ENCODE measurements at regions not wholly inside any gene's neighbourhood (a gene's known extent, or its start where the extent isn't known, plus 50 kb on each side); places are given as distances from the start of the nearest gene placed in this dataset.
"Not testable (repeated sequence)": the region's sequence is repeated elsewhere in the genome, so short reads cannot be mapped to it uniquely, and the experiment has no call there.

DNA sequence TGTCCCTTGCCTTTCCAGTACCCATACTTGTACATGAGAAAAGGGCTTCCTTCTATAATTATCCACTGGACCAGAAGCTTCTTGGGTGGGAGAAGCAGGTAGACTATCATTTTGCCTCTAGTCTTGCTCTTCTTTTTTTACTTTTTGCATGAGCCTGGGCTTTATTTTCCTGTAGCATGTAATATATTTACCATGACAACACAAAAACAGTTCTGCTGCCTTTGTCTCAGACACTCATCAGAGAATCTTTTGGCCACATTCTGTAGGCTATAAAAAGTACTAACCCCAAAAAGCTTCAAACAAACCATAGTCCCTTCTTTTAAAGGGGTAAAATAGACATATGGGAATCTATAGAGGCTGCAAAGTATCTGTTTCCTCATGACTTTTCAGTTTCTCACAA lies 339.2 kb upstream of the PIK3R1 start:
- no peak overlapping the region for H3K4me3 ChIP-seq
- no peak overlapping the region for H3K27ac ChIP-seq
- no peaks in the 10 kb centered on the region for H3K27me3 ChIP-seq
- peaks cover 0 to 26% (median 19%) of the 10 kb centered on the region in 4 donors for H3K4me1 ChIP-seq
- DNase-seq, result no peak
- no peaks in the 10 kb centered on the region for H3K36me3 ChIP-seq
- no peaks in the 10 kb centered on the region for H3K9me3 ChIP-seq
- intact Hi-C loops (cut with DNase I; ENCODE audit: low total_unique reads), result no loop called here
- TF ChIP-seq, protein P1, sequence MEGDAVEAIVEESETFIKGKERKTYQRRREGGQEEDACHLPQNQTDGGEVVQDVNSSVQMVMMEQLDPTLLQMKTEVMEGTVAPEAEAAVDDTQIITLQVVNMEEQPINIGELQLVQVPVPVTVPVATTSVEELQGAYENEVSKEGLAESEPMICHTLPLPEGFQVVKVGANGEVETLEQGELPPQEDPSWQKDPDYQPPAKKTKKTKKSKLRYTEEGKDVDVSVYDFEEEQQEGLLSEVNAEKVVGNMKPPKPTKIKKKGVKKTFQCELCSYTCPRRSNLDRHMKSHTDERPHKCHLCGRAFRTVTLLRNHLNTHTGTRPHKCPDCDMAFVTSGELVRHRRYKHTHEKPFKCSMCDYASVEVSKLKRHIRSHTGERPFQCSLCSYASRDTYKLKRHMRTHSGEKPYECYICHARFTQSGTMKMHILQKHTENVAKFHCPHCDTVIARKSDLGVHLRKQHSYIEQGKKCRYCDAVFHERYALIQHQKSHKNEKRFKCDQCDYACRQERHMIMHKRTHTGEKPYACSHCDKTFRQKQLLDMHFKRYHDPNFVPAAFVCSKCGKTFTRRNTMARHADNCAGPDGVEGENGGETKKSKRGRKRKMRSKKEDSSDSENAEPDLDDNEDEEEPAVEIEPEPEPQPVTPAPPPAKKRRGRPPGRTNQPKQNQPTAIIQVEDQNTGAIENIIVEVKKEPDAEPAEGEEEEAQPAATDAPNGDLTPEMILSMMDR (IDR thresholded peaks at IDR 0.05), result no peak

DNA sequence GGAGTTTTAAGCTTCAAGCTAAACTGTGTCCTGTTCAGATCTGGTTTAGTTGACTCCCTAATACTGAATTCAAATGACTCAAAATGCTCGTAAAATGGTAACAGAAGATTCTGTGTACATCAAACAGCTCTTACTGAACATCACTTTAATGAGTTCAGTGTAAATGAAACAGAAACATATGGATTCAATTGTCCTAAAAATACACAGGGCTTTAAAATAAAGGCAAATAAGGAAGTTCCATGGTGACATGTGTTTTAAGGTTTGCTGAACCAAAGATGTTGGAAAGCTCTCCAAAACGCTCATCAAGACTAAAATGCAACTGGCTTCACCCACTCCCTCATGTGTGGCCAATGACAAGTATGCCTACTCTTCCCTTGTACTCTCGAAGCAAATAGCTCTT lies 340.0 kb upstream of the PIK3R1 start:
- TF ChIP-seq, protein P1 (IDR thresholded peaks at IDR 0.05), result no peak
- Histone ChIP-seq H3K9me3 (no peaks in the 10 kb centered on the region), H3K27ac (no peak overlapping the region), H3K27me3 (no peaks in the 10 kb centered on the region), H3K36me3 (no peaks in the 10 kb centered on the region), H3K4me1 (peaks cover 0 to 21% (median 17%) of the 10 kb centered on the region in 4 donors), H3K4me3 (no peak overlapping the region)
- intact Hi-C loops (cut with DNase I; ENCODE audit: low total_unique reads), result no loop called here
- DNase-seq, result no peak

DNA sequence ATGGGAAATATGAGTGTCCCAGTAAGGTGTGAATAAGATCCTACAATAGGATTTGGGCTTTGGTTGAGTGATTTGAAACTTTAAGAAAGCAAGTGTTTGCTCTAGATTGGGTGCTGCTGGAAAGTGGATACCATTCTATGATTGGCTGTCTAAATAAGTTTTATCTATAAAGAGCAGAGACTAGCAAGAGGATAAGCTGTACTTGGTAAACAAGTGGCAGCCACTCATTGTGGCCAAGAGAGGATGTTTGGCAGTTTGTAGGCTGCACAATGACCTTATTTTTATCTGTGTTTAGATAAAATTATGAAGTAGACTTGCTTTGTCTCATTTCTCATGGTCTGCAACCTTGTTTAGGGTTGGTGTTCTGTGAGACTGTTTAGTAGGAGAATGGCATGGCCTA lies 341.6 kb upstream of the PIK3R1 start:
- DNase-seq, result no peak
- H3K27me3 ChIP-seq, result no peaks in the 10 kb centered on the region
- H3K36me3 ChIP-seq, result no peaks in the 10 kb centered on the region
- H3K4me3 ChIP-seq, result no peak overlapping the region
- H3K9me3 ChIP-seq, result no peaks in the 10 kb centered on the region
- no peak overlapping the region for H3K27ac ChIP-seq
- TF ChIP-seq, protein P1 (IDR thresholded peaks at IDR 0.05), result no peak
- intact Hi-C loops (cut with DNase I; ENCODE audit: low total_unique reads), result no loop called here
- H3K4me1 ChIP-seq, result peaks cover 0 to 6% (median 5%) of the 10 kb centered on the region in 4 donors

DNA sequence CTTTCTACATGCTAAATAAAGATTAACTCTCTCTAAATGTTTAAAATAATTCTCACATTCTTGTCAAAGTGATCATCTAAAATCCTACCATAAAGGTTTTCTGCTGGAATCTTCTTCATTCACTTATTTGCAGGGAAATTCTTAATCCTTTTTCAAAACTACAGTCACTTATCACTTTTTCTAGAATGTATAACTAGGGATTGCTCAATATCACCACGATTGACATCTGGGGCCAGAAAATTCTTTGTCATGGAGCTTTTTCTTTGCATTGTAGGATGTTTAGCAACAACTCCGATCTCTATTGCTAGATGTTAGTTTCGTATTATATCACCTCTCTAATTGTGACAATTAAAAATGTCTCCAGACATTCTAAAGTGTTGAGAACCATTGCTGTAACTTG lies 344.9 kb upstream of the PIK3R1 start:
- Histone ChIP-seq H3K27me3 (no peaks in the 10 kb centered on the region), H3K27ac (no peak overlapping the region), H3K4me3 (no peak overlapping the region), H3K4me1 (no peaks in the 10 kb centered on the region), H3K9me3 (no peaks in the 10 kb centered on the region), H3K36me3 (no peaks in the 10 kb centered on the region)
- intact Hi-C loops (cut with DNase I; ENCODE audit: low total_unique reads), result no loop called here
- no peak for DNase-seq
- TF ChIP-seq, protein P1 (IDR thresholded peaks at IDR 0.05), result no peak

DNA sequence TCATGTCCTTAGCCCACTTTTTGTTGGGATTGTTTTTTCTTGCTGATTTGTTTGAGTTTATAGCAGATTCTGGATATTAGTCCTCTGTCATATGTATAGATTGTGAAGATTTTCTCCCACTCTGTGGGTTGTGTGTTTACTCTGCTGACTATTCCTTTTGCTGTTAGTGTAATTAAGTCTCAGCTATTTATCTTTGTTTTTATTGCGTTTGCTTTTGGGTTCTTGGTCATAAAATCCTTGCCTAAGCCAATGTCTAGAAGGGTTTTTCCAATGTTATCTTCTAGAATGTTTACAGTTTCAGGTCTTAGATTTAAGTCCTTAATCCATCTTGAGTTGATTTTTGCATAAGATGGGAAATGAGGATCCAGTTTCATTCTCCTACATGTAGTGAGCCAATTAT lies 351.2 kb upstream of the PIK3R1 start:
- intact Hi-C loops (cut with DNase I; ENCODE audit: low total_unique reads); DNase-seq; H3K36me3 ChIP-seq; H3K4me3 ChIP-seq; H3K27ac ChIP-seq; H3K9me3 ChIP-seq; H3K4me1 ChIP-seq; H3K27me3 ChIP-seq: not testable (repeated sequence)

DNA sequence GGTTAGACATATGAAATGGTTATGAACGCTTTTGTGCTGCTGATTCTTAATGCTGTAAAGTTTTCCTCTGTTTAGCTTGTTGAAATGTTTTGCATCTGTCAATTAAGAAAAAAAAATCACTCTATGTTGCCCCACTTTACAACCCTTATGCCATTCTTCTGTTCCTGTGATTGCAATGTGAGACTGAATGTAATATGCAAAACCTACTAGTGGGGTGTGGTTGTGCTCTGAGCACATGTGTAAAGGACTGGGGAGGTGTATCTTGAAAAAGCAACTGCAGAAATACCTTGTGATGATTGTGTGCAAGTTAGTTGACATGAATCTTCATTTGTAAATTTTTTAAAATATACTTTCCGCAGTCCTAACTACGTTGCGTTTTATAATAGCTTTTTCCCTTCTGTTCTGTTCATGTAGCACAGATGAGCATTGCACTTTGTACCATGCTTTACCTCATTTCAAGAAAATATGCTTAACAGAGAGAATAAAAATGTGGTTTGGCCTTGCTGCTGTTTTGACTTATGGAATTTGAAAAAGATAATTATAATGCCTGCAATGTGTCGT lies 357.0 kb upstream of the PIK3R1 start:
- H3K9me3 ChIP-seq, result no peaks in the 10 kb centered on the region
- no peak overlapping the region for H3K4me3 ChIP-seq
- H3K4me1 ChIP-seq, result no peaks in the 10 kb centered on the region
- TF ChIP-seq, protein P1 (IDR thresholded peaks at IDR 0.05), result no peak
- H3K36me3 ChIP-seq, result no peaks in the 10 kb centered on the region
- no peak overlapping the region for H3K27ac ChIP-seq
- intact Hi-C loops (cut with DNase I; ENCODE audit: low total_unique reads), result no loop called here
- DNase-seq, result no peak
- no peaks in the 10 kb centered on the region for H3K27me3 ChIP-seq

All from tibial artery (tissue), 4 donors.